Lower leg skin (tissue), 4 donors: ENCODE measurements at regions not wholly inside any gene's neighbourhood (a gene's known extent, or its start where the extent isn't known, plus 50 kb on each side); places are given as distances from the start of the nearest gene placed in this dataset.

Experiments
- DNase-seq, 2 donors: peaks; one replicate each; pipeline ENCODE4 v3.0.0-alpha.2; 2019; ENCODE audit warnings: low spot score in 2 of 2
- H3K4me3 ChIP-seq: fragments of 200-600 bp; sonication (generic); 2 replicates; pipeline ENCODE4 v1.5.1; 2017; ENCODE audit warnings: mild to moderate bottlenecking, low read depth; ENCODE audit not compliant: poor library complexity, severe bottlenecking
- POLR2A ChIP-seq, 2 donors: fragments of 450-650 bp; IDR thresholded peaks; one replicate each; pipeline ENCODE4 v1.6.1; 2016 to 2017; ENCODE audit warnings: antibody characterized with exemption in 2 of 2, mild to moderate bottlenecking in 1 of 2, moderate library complexity in 1 of 2
- WGBS, 2 donors: methylation state at CpG; one replicate each; pipeline ENCODE4 v1.1.5; 2018; 5-methylcytosine and 5-hydroxymethylcytosine counted together
- intact Hi-C: fragments of 100-400 bp; cut with DNase I; formaldehyde crosslinking; loops from one replicate; pipeline ENCODE4 v1.15.0; 2023; ENCODE audit warnings: low total_unique reads
- TF ChIP-seq, protein P1 (sequence below), 3 donors: fragments of 450-650 bp; IDR thresholded peaks; one replicate each; pipeline ENCODE4 v1.5.1; 2016; ENCODE audit warnings: antibody characterized with exemption in 3 of 3, mild to moderate bottlenecking in 3 of 3, moderate library complexity in 2 of 3

DNA sequence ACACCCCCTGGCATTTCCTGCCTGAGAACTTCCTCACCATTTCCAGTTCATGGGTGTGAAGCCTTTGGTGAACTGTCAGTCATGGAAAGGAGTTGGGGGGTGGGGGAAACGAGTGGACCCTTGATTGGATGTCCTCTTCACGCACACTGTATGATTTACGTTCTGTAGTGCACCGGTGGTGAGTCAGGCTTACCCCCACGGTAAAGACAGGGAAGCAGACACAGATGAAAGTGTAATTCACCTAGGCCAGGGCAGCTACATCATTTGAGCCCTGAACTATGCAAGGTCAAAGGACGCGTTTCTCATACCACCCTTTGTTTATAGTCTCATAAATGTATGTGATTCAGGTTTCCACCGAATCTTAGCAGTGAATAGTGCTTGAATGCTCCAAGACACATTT is 628.3 kb upstream of the PFKP start:
- intact Hi-C loops = no loop called here
- no peak for DNase-seq
- WGBS, 2 donors = 62% methylated on average over 8 of the region's 8 CpGs
- TF ChIP-seq POLR2A (IDR thresholded peaks at IDR 0.05) = no peak
- TF ChIP-seq, protein P1, sequence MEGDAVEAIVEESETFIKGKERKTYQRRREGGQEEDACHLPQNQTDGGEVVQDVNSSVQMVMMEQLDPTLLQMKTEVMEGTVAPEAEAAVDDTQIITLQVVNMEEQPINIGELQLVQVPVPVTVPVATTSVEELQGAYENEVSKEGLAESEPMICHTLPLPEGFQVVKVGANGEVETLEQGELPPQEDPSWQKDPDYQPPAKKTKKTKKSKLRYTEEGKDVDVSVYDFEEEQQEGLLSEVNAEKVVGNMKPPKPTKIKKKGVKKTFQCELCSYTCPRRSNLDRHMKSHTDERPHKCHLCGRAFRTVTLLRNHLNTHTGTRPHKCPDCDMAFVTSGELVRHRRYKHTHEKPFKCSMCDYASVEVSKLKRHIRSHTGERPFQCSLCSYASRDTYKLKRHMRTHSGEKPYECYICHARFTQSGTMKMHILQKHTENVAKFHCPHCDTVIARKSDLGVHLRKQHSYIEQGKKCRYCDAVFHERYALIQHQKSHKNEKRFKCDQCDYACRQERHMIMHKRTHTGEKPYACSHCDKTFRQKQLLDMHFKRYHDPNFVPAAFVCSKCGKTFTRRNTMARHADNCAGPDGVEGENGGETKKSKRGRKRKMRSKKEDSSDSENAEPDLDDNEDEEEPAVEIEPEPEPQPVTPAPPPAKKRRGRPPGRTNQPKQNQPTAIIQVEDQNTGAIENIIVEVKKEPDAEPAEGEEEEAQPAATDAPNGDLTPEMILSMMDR (IDR thresholded peaks at IDR 0.05) = no peak
- no peak overlapping the region for H3K4me3 ChIP-seq

- intact Hi-C loops = no loop called here
- no peak for DNase-seq
- TF ChIP-seq, protein P1 (IDR thresholded peaks at IDR 0.05) = no peak
- TF ChIP-seq POLR2A (IDR thresholded peaks at IDR 0.05) = no peak
- H3K4me3 ChIP-seq = no peak overlapping the region
- WGBS, 2 donors = 58 to 66% methylated on average over 7 of the region's 7 CpGs
Measured at GRCh38 chr10:2438248-2438939, 629.0 kb upstream of the PFKP start.

DNA sequence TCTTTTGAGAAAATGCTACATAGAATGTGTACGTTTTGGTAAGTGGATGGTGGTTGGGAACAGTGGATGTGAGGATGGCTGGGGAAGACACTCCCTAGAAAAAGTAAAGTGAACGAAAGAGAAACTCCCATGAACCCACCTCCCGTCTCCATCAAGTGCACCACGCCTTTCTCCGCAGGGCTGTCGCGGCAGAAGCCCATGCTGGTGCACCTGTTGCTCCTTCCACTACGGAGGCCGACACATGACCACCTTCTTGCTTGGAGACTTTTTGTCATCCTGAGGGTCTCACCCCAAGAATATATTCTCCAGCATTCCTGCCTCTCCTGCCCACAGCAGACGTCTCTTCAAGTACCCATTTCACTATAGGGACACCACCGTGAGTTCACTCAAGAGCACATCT is 630.4 kb upstream of the PFKP start:
- intact Hi-C loops = no loop called here
- no peak overlapping the region for H3K4me3 ChIP-seq
- WGBS, 2 donors = 89 to 91% methylated on average over 11 of the region's 11 CpGs
- TF ChIP-seq, protein P1 (IDR thresholded peaks at IDR 0.05) = no peak
- TF ChIP-seq POLR2A (IDR thresholded peaks at IDR 0.05) = no peak
- DNase-seq = no peak

DNA sequence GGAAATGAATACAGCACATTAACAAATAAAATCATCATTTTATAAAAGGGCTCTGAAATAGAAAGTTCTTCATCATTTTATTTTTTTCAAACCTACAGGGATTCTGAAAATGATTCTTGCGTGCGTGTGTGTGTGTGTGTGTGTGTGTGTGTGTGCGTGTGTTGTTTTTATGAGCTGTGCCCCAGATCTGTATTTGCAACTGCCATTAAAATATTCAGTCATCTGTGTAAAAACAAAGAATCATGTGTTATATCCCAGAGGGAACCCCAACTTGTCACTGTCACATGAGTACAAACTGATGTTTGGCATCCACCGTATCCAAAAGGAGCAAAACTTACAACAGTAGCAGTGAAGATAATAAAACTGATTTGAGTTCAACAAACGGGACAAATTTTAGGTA is 635.4 kb upstream of the PFKP start:
- TF ChIP-seq, protein P1 (IDR thresholded peaks at IDR 0.05) = no peak
- TF ChIP-seq POLR2A (IDR thresholded peaks at IDR 0.05) = no peak
- DNase-seq = no peak
- no peak overlapping the region for H3K4me3 ChIP-seq
- 63 to 70% methylated on average over 5 of the region's 5 CpGs for WGBS, 2 donors
- intact Hi-C loops = no loop called here

- TF ChIP-seq, protein P1 (IDR thresholded peaks at IDR 0.05) = no peak
- no peak for TF ChIP-seq POLR2A (IDR thresholded peaks at IDR 0.05)
- intact Hi-C loops = no loop called here
- 73 to 74% methylated on average over 2 of the region's 2 CpGs for WGBS, 2 donors
- no peak for DNase-seq
- no peak overlapping the region for H3K4me3 ChIP-seq
Measured at GRCh38 chr10:2427412-2427811, 639.9 kb upstream of the PFKP start.

- no peak for TF ChIP-seq POLR2A (IDR thresholded peaks at IDR 0.05)
- TF ChIP-seq, protein P1 (IDR thresholded peaks at IDR 0.05) = no peak
- 86 to 87% methylated on average over 3 of the region's 3 CpGs for WGBS, 2 donors
- DNase-seq = no peak
- intact Hi-C loops = no loop called here
- no peak overlapping the region for H3K4me3 ChIP-seq
Measured at GRCh38 chr10:2425320-2425719, 642.0 kb upstream of the PFKP start.
